Upper lobe of right lung (tissue), 1 donor: ENCODE measurements at regions not wholly inside any gene's neighbourhood (a gene's known extent, or its start where the extent isn't known, plus 50 kb on each side); places are given as distances from the start of the nearest gene placed in this dataset.

Experiments
- ATAC-seq: fragments of 200-7000 bp; cut with Tn5 transposase; one replicate; pipeline ENCODE4 v1.9.1; 2020; ENCODE audit warnings: mild to moderate bottlenecking, moderate library complexity
- DNase-seq: peaks from one replicate; pipeline ENCODE4 v3.0.0-alpha.2; 2020
- H3K27ac ChIP-seq: fragments of 200-600 bp; one replicate; pipeline ENCODE4 v1.8.0; 2022
- H3K27me3 ChIP-seq: fragments of 200-600 bp; one replicate; pipeline ENCODE4 v1.8.0; 2022; ENCODE audit warnings: mild to moderate bottlenecking
- H3K36me3 ChIP-seq: fragments of 200-600 bp; one replicate; pipeline ENCODE4 v1.8.0; 2022
- H3K4me1 ChIP-seq: fragments of 200-600 bp; one replicate; pipeline ENCODE4 v1.8.0; 2022
- H3K4me3 ChIP-seq: fragments of 200-600 bp; one replicate; pipeline ENCODE4 v1.8.0; 2022; ENCODE audit warnings: mild to moderate bottlenecking
- H3K9me3 ChIP-seq: fragments of 200-600 bp; one replicate; pipeline ENCODE4 v1.8.0; 2022
- intact Hi-C: fragments of 100-400 bp; cut with DNase I; formaldehyde crosslinking; loops from one replicate; pipeline ENCODE4 v1.11.0; 2022
- TF ChIP-seq, protein P1 (sequence below): fragments of 200-600 bp; IDR thresholded peaks from one replicate; pipeline ENCODE4 v1.8.0; 2022; ENCODE audit warnings: antibody characterized with exemption
- donor health status: DM: no; HTN: yes; CAD: no; lungs with severe emphysema.

DNA sequence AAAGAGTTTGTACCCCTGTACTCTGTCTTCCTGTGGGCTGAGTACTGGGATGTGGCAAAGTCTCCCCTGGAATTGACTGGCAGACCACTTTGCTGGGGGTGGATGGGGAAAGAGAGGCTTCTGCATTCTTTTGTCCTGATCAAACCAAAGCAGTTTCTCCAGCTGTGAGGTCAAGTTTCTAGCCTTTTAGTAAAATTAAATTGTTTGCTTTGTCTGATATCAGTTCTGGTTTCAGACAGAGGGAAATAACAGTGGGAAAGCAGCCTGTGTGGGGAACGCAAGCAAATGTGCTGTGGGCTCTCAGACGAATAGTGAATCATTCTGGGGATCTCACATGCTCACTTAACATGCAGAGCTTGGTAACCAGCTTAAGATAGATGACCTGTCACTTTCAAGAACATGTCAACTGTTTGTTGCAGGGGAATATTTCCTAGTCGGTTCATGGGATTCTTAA is 151.6 kb downstream of the FAT3 start:
- DNase-seq: no peak
- Histone ChIP-seq H3K36me3 (no peaks in the 10 kb centered on the region), H3K27ac (no peak overlapping the region), H3K4me1 (no peaks in the 10 kb centered on the region), H3K27me3 (no peaks in the 10 kb centered on the region), H3K9me3 (no peaks in the 10 kb centered on the region), H3K4me3 (no peak overlapping the region)
- intact Hi-C loops: no loop called here
- no peak for ATAC-seq
- TF ChIP-seq, protein P1, sequence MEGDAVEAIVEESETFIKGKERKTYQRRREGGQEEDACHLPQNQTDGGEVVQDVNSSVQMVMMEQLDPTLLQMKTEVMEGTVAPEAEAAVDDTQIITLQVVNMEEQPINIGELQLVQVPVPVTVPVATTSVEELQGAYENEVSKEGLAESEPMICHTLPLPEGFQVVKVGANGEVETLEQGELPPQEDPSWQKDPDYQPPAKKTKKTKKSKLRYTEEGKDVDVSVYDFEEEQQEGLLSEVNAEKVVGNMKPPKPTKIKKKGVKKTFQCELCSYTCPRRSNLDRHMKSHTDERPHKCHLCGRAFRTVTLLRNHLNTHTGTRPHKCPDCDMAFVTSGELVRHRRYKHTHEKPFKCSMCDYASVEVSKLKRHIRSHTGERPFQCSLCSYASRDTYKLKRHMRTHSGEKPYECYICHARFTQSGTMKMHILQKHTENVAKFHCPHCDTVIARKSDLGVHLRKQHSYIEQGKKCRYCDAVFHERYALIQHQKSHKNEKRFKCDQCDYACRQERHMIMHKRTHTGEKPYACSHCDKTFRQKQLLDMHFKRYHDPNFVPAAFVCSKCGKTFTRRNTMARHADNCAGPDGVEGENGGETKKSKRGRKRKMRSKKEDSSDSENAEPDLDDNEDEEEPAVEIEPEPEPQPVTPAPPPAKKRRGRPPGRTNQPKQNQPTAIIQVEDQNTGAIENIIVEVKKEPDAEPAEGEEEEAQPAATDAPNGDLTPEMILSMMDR: no peak

DNA sequence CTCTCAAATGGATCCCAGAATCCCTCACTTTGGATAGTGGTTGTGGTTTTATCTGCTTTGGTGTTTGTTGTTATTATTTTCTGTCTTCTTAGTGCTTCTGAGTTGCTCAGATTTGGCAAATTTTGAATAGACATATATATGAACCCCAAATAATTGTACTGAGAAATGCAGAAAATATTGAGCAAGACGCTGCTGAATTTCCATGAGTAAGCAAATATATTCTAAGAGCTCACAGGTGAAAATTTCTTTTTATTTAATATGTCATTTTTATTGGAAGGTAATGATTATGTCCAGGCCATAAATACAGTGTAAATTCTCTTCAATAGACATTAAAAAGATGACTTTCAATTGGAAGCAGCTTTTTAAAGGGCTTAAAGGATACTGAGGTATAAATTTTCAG is 152.1 kb downstream of the FAT3 start:
- H3K36me3 ChIP-seq: no peaks in the 10 kb centered on the region
- ATAC-seq (no peak), DNase-seq (no peak)
- no peak overlapping the region for H3K27ac ChIP-seq
- H3K4me3 ChIP-seq: no peak overlapping the region
- no peaks in the 10 kb centered on the region for H3K4me1 ChIP-seq
- no peaks in the 10 kb centered on the region for H3K27me3 ChIP-seq
- H3K9me3 ChIP-seq: no peaks in the 10 kb centered on the region
- intact Hi-C loops: no loop called here
- TF ChIP-seq, protein P1: no peak

DNA sequence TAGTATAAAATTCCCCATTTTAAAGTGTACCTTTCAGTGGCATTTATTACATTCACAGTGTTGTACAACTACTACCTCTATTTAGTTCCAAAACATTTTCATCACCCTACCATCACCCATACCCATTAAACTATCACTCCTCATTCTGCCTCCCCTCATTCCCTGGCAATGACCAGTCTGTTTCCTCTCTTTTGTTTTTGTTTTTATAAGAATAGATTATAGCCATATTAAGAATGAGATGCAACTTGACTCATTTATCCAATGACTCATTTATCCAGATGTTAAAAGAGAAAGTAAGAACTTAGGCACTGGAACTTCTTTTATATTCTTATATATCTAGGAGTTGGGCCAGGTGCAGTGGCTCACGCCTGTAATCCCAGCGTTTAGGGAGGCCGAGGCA is 156.3 kb downstream of the FAT3 start:
- TF ChIP-seq, protein P1: no peak
- H3K4me3 ChIP-seq: no peak overlapping the region
- peaks cover 6% of the 10 kb centered on the region for H3K4me1 ChIP-seq
- intact Hi-C loops: no loop called here
- no peaks in the 10 kb centered on the region for H3K9me3 ChIP-seq
- H3K36me3 ChIP-seq: no peaks in the 10 kb centered on the region
- DNase-seq (no peak), ATAC-seq (no peak)
- H3K27me3 ChIP-seq: no peaks in the 10 kb centered on the region
- H3K27ac ChIP-seq: no peak overlapping the region

DNA sequence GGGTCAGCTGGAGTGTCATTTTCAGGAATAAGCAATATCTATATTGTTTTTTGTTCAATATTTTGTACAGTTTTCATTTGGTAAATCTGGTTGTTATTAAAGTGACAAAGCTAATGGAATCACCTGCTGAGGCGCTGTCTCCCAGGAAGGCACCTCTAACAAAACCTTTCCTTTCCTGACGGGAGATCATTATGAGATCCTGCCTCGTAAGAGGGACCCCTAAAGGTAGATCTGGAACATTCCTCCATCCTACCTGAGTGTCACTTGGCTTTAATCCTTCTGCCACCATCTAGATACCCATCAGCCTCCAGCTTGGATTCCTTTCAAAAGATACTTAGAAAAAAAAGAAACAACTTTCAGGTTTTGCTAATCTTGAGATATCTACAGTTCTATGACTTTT is 157.7 kb downstream of the FAT3 start:
- ATAC-seq (no peak), DNase-seq (no peak)
- Histone ChIP-seq H3K4me1 (peaks cover 6% of the 10 kb centered on the region), H3K27me3 (no peaks in the 10 kb centered on the region), H3K4me3 (no peak overlapping the region), H3K36me3 (no peaks in the 10 kb centered on the region), H3K9me3 (no peaks in the 10 kb centered on the region), H3K27ac (no peak overlapping the region)
- intact Hi-C loops: no loop called here
- TF ChIP-seq, protein P1: no peak

DNA sequence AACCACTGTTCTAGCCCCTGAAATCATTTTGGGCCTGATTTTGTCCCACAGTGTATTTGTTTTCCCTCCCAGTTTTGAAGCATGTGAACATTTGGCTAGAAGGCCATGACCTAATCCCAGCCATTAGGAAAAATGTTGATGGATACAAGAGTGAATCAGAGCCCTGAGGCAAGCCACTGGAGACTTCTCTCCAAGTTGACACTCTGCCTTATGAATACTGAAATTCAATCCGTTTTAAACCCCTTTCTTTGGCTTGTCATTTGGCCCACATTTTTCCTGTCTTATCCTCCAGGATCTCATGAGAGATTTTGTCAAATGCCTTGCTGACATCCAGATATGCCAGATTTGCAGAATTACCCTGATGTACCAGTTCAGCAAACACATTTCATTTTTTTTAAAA is 158.8 kb downstream of the FAT3 start:
- H3K27ac ChIP-seq: no peak overlapping the region
- intact Hi-C loops: no loop called here

More for the DNA sequence above, 158.8 kb downstream of the FAT3 start:
- no peaks in the 10 kb centered on the region for H3K9me3 ChIP-seq
- DNase-seq: no peak
- no peak overlapping the region for H3K4me3 ChIP-seq
- TF ChIP-seq, protein P1: no peak
- H3K27me3 ChIP-seq: no peaks in the 10 kb centered on the region
- no peaks in the 10 kb centered on the region for H3K36me3 ChIP-seq
- H3K4me1 ChIP-seq: peaks cover 6% of the 10 kb centered on the region
- ATAC-seq: no peak
